NT2/D1 (cell line): ENCODE measurements at regions not wholly inside any gene's neighbourhood (a gene's known extent, or its start where the extent isn't known, plus 50 kb on each side); places are given as distances from the start of the nearest gene placed in this dataset.

Source experiments
- SUZ12 ChIP-seq: IDR thresholded peaks from 2 replicates; pipeline ENCODE4 v1.6.1; 2011; ENCODE audit not compliant: insufficient read length, insufficient read depth; ENCODE audit errors: extremely low read depth
- YY1 ChIP-seq: IDR thresholded peaks from 2 replicates; pipeline ENCODE4 v1.6.1; 2011; ENCODE audit not compliant: insufficient read length, insufficient read depth
- ZNF274 ChIP-seq: IDR thresholded peaks from 2 replicates; pipeline ENCODE4 v1.6.1; 2011; ENCODE audit warnings: mild to moderate bottlenecking, low read depth, low read length

DNA sequence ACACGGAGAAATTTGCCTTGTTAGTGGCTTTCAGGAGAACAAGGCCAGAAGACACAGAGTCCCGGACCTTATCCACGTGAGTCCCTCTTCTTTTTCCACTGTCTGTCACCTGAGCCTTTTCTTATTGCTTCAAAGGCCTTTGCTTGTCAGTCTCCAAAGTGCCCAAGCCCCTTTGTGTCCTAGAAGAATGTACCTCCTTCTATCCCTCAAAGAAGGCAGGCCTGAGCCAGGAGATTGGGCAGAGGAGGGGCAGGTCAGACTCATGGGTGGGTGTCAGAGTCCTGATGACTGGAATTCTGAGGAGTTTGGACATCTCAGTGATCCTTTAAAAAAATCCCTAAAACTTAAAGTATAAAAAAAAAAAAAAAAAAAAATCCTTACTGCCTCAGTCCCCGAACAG lies 299.6 kb upstream of the NCAM1 start:
- TF ChIP-seq ZNF274 (no peak), SUZ12 (no peak), YY1 (no peak)
